MM.1S (cell line): ENCODE measurements at regions not wholly inside any gene's neighbourhood (a gene's known extent, or its start where the extent isn't known, plus 50 kb on each side); places are given as distances from the start of the nearest gene placed in this dataset.
A peak's percentile ranks its signal among the peaks of the same experiment; 100 is the strongest.

Experiments used
- DNase-seq: peaks from one replicate; pipeline ENCODE4 v3.0.0-alpha.2; 2015
- H2AFZ ChIP-seq: fragments of 300-600 bp; sonication (generic); 2 replicates; pipeline ENCODE4 v1.6.0; 2016; ENCODE audit warnings: antibody characterized with exemption, low read length
- H3F3A ChIP-seq: fragments of 300-600 bp; sonication (generic); 2 replicates; pipeline ENCODE4 v1.6.1; 2016; ENCODE audit warnings: mild to moderate bottlenecking, antibody characterized with exemption, low read length, moderate library complexity, mixed read lengths; ENCODE audit not compliant: insufficient read depth
- H3K27ac ChIP-seq: fragments of 300-600 bp; sonication (generic); 2 replicates; pipeline ENCODE4 v1.5.1; 2016; ENCODE audit warnings: mild to moderate bottlenecking, low read length
- H3K27me3 ChIP-seq: fragments of 300-600 bp; sonication (generic); replicated peaks from 2 replicates; pipeline ENCODE4 v1.6.0; 2016; ENCODE audit warnings: low read length; ENCODE audit not compliant: insufficient read depth
- H3K36me3 ChIP-seq: fragments of 300-600 bp; sonication (generic); replicated peaks from 2 replicates; pipeline ENCODE4 v1.6.1; 2016; ENCODE audit warnings: mild to moderate bottlenecking, low read length, mixed read lengths; ENCODE audit not compliant: insufficient read depth
- H3K4me1 ChIP-seq: fragments of 300-600 bp; sonication (generic); 2 replicates; pipeline ENCODE4 v1.6.1; 2016; ENCODE audit warnings: low read length, mixed read lengths
- H3K4me2 ChIP-seq: fragments of 300-600 bp; sonication (generic); 2 replicates; pipeline ENCODE4 v1.6.0; 2016; ENCODE audit warnings: low read depth, low read length
- H3K4me3 ChIP-seq: fragments of 300-600 bp; sonication (generic); 2 replicates; pipeline ENCODE4 v1.5.1; 2016; ENCODE audit warnings: low read length, mixed read lengths
- H3K79me2 ChIP-seq: fragments of 300-600 bp; sonication (generic); 2 replicates; pipeline ENCODE4 v1.6.1; 2016; ENCODE audit warnings: mixed run types, low read length, mixed read lengths
- H3K9ac ChIP-seq: fragments of 300-600 bp; sonication (generic); 2 replicates; pipeline ENCODE4 v1.6.1; 2016; ENCODE audit warnings: low read length, mixed read lengths
- H3K9me2 ChIP-seq: fragments of 300-600 bp; sonication (generic); replicated peaks from 2 replicates; pipeline ENCODE4 v1.6.1; 2016; ENCODE audit warnings: mild to moderate bottlenecking, low read length, mixed read lengths; ENCODE audit not compliant: insufficient read depth
- H3K9me3 ChIP-seq: fragments of 300-600 bp; sonication (generic); replicated peaks from 2 replicates; pipeline ENCODE4 v1.6.1; 2016; ENCODE audit warnings: mild to moderate bottlenecking, low read length, mixed read lengths; ENCODE audit not compliant: insufficient read depth
- H4K20me1 ChIP-seq: fragments of 300-600 bp; sonication (generic); 2 replicates; pipeline ENCODE4 v1.6.1; 2016; ENCODE audit warnings: mild to moderate bottlenecking, low read length, moderate library complexity, mixed read lengths; ENCODE audit not compliant: insufficient read depth
- EZH2 ChIP-seq: fragments of 300-600 bp; sonication (generic); optimal IDR thresholded peaks from 2 replicates; pipeline ENCODE3; 2017; ENCODE audit warnings: low read depth, mild to moderate bottlenecking, antibody characterized with exemption, low read length, mixed read lengths
- EZH2phosphoT487 ChIP-seq: fragments of 300-600 bp; sonication (generic); IDR thresholded peaks from 2 replicates; pipeline ENCODE4 v1.6.1; 2018; ENCODE audit warnings: antibody characterized with exemption, low read length
- TF ChIP-seq, protein P1 (sequence below): fragments of 300-600 bp; sonication (generic); IDR thresholded peaks from 2 replicates; pipeline ENCODE4 v1.5.1; 2016; ENCODE audit warnings: antibody characterized with exemption, low read length, mixed read lengths

DNA sequence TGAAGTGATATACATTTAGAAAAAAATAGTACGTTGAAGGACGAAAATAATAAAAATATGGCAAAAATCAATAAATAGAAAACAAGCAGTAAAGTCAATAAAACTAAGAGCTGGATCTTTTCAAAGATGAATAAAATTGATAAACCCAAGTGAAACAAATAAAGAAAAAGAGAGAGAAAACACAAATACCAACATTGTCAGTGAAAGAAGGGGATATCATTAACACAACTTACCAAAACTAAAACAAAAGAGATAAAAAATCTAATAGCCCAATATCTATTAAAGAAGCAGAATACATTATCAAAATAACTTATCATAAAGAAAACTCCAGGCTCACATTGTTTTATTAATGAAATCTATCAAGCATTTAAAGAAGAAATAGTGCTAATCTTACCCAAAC lies 675.1 kb downstream of the UQCRFS1 start:
- H2AFZ ChIP-seq: no peak overlapping the region
- no peaks in the 10 kb centered on the region for H3K27me3 ChIP-seq
- H3K4me2 ChIP-seq: no peak overlapping the region
- no peak overlapping the region for H3K4me3 ChIP-seq
- peaks cover 18% of the 10 kb centered on the region for H3F3A ChIP-seq
- H3K9ac ChIP-seq: no peak overlapping the region
- H3K36me3 ChIP-seq: no peaks in the 10 kb centered on the region; the same call in 1 of the 2 replicates
- TF ChIP-seq, protein P1, sequence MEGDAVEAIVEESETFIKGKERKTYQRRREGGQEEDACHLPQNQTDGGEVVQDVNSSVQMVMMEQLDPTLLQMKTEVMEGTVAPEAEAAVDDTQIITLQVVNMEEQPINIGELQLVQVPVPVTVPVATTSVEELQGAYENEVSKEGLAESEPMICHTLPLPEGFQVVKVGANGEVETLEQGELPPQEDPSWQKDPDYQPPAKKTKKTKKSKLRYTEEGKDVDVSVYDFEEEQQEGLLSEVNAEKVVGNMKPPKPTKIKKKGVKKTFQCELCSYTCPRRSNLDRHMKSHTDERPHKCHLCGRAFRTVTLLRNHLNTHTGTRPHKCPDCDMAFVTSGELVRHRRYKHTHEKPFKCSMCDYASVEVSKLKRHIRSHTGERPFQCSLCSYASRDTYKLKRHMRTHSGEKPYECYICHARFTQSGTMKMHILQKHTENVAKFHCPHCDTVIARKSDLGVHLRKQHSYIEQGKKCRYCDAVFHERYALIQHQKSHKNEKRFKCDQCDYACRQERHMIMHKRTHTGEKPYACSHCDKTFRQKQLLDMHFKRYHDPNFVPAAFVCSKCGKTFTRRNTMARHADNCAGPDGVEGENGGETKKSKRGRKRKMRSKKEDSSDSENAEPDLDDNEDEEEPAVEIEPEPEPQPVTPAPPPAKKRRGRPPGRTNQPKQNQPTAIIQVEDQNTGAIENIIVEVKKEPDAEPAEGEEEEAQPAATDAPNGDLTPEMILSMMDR: no peak
- no peak for DNase-seq
- H3K4me1 ChIP-seq: peaks cover 14% of the 10 kb centered on the region
- H3K79me2 ChIP-seq: peaks cover 3% of the 10 kb centered on the region
- H3K9me3 ChIP-seq: no peaks in the 10 kb centered on the region
- no peaks in the 10 kb centered on the region for H3K9me2 ChIP-seq
- H4K20me1 ChIP-seq: no peaks in the 10 kb centered on the region
- H3K27ac ChIP-seq: no peak overlapping the region

DNA sequence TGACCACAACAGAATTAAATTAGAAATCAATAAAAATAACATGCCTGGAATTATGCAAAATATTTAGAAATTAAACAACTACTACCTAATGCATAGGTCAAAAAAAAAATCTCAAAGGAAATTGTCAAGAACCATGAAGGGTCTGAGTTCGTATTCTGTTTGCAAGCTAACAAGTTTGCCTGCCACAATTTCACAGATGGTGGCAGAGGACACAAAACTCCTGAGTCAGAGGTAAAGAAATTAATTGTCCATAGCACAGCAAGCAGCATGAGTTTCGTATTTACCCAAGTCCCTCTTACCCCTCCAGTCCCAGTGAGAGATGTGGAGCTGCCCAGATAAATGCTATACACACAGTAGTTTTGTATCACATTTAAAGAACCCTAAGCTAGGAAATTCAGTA lies 675.9 kb downstream of the UQCRFS1 start:
- no peaks in the 10 kb centered on the region for H3K9me2 ChIP-seq
- H2AFZ ChIP-seq: no peak overlapping the region
- no peak overlapping the region for H3K9ac ChIP-seq
- H3K79me2 ChIP-seq: peaks cover 11% of the 10 kb centered on the region
- H3K4me3 ChIP-seq: no peak overlapping the region
- H3K9me3 ChIP-seq: no peaks in the 10 kb centered on the region
- TF ChIP-seq, protein P1: no peak
- TF ChIP-seq EZH2phosphoT487 (no peak), EZH2 (no peak)
- DNase-seq: no peak
- H3K4me2 ChIP-seq: no peak overlapping the region
- no peaks in the 10 kb centered on the region; the same call in 1 of the 2 replicates for H3K36me3 ChIP-seq
- H3K27me3 ChIP-seq: no peaks in the 10 kb centered on the region
- peaks cover 18% of the 10 kb centered on the region for H3F3A ChIP-seq
- H3K27ac ChIP-seq: no peak overlapping the region
- H3K4me1 ChIP-seq: peaks cover 18% of the 10 kb centered on the region
- H4K20me1 ChIP-seq: no peaks in the 10 kb centered on the region

DNA sequence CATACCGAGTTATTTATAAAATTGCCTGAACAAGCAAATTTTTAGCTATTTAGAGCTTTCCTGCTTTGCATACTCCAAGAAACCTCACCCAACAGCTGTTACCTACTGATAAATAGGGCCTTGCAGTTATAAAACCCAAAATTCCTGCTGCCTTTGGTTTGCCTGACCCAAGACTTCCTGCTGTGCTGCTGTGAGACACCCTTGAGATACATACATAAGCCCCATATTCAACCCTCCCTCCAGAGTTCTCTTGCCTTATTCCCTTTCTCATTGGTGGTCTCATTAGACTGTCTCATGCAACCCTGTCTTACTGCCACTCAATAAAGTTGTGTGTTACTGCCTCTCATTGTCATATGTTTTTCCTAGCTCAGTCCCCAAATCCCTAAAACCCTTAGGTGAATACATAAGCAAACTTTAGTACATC lies 677.6 kb downstream of the UQCRFS1 start:
- H3K9me2 ChIP-seq: no peaks in the 10 kb centered on the region
- H3K4me1 ChIP-seq: peaks cover 18% of the 10 kb centered on the region
- peak; percentile 90 for DNase-seq
- peaks cover 18% of the 10 kb centered on the region for H3F3A ChIP-seq
- no peaks in the 10 kb centered on the region for H3K27me3 ChIP-seq
- no peaks in the 10 kb centered on the region for H4K20me1 ChIP-seq
- H3K9ac ChIP-seq: no peak overlapping the region; the same call in 1 of the 2 replicates
- peak overlapping the region; percentile 47 for H2AFZ ChIP-seq
- peak overlapping the region; percentile 48; the same call in 1 of the 2 replicates for H3K4me3 ChIP-seq
- peak overlapping the region; percentile 82; the same call in 1 of the 2 replicates for H3K4me2 ChIP-seq
- H3K27ac ChIP-seq: peak overlapping the region; percentile 76
- peaks cover 28% of the 10 kb centered on the region for H3K79me2 ChIP-seq
- H3K9me3 ChIP-seq: no peaks in the 10 kb centered on the region
- TF ChIP-seq, protein P1: no peak
- TF ChIP-seq EZH2phosphoT487 (no peak), EZH2 (no peak)
- H3K36me3 ChIP-seq: no peaks in the 10 kb centered on the region; the same call in 1 of the 2 replicates
